ENCODE measurements at regions not wholly inside any gene's neighbourhood (a gene's known extent, or its start where the extent isn't known, plus 50 kb on each side); places are given as distances from the start of the nearest gene placed in this dataset.
A peak's percentile ranks its signal among the peaks of the same experiment; 100 is the strongest.
"Not testable (repeated sequence)": the region's sequence is repeated elsewhere in the genome, so short reads cannot be mapped to it uniquely, and the experiment has no call there.

- no peak for DNase-seq
Observed at GRCh38 chr17:70454377-70454776, 285.0 kb downstream of the KCNJ2 start.

DNA sequence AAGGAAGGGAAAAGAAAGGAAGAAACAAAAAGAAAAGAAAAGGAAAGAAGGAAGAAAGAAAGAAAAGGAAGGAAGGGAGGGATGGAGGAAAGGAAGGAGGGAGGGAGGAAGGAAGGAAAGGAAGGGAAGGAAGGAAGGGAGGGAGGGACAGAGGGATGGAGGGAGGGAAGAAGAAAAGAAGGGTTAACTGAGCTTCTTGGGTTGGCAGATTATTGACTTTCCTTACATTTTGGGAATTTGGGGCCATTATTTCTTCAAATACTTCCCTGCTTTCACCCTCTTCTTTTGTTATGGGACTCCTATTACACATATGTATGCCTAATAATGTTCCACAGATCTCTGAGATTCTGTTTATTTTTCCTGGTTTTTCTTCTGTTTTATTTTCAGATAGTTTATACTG is 285.6 kb downstream of the KCNJ2 start:
- no peak for DNase-seq

- no peak for DNase-seq
Observed at GRCh38 chr17:70464995-70465394, 295.7 kb downstream of the KCNJ2 start.

- no peak for DNase-seq
Observed at GRCh38 chr17:70468661-70469060, 299.3 kb downstream of the KCNJ2 start.

GRCh38 chr17:70473049-70473448 is 303.7 kb downstream of the KCNJ2 start:
- no peak for DNase-seq

GRCh38 chr17:70476368-70476767 is 307.0 kb downstream of the KCNJ2 start:
- DNase-seq = no peak

GRCh38 chr17:70478902-70479301 is 309.6 kb downstream of the KCNJ2 start:
- no peak for DNase-seq

GRCh38 chr17:70479779-70480178 is 310.4 kb downstream of the KCNJ2 start:
- no peak for DNase-seq

DNA sequence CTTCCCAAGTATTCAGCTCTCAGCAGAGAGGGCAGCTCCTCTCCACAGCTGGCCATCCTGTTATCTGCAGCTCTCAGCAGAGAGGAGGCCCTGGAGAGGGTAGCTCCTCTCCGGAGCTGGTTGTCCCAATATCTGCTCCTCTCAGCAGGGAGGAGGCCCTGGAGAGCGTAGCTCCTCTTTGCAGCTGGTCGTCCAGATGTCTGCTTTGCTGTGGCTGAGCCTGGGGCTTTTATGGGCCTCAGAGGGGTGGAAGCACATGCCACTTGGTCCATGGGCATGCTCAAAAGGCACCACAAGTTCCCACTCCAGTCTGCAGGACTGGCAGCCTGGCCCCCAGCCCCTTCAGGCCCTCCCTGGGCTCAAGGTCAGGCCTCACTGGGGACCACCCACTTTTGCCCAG is 314.3 kb downstream of the KCNJ2 start:
- no peak for DNase-seq

DNA sequence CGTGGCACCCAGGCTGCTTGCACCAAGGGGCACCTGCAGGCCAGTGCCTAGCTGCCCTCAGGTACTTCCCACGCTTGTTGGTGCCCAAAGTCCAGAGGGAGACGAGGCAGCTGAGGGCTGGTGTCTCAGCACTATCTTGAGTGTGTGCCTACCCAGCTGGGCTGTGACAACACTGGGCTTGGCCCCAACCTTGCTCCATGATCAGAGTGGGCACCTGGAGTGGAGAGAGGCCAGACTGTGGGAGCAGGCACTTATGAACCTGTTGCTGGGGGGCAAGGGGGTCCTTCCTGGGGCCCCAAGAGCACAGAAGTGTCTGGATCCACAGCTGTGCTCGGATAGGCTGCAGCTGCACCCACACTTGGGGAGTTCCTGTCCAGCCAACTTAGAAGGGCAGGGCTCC is 314.7 kb downstream of the KCNJ2 start:
- DNase-seq = no peak

DNA sequence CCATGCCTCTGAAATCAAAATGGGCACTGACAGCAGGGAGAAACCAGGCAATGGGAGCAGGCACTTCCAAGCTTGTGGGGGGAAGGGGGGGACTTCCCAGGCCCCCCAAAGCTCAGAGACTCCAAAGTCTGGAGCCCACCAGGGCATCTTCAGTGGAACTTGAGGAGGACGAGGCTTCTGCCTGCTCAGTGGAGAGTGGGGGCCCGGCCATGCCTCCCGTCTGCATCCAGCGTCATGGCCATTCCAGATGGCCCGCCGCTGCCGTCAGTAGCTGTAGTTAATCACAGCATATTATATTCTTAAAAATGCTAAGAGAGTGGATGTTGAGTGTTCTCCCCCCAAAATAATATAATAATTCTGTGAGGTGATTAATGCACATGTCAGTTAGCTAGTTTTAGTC is 315.2 kb downstream of the KCNJ2 start:
- no peak for DNase-seq

- no peak for DNase-seq
Observed at GRCh38 chr17:70492368-70492767, 323.0 kb downstream of the KCNJ2 start.

- DNase-seq = no peak
Observed at GRCh38 chr17:70493277-70493874, 324.0 kb downstream of the KCNJ2 start.

- DNase-seq = no peak
Observed at GRCh38 chr17:70498631-70499030, 329.3 kb downstream of the KCNJ2 start.

DNA sequence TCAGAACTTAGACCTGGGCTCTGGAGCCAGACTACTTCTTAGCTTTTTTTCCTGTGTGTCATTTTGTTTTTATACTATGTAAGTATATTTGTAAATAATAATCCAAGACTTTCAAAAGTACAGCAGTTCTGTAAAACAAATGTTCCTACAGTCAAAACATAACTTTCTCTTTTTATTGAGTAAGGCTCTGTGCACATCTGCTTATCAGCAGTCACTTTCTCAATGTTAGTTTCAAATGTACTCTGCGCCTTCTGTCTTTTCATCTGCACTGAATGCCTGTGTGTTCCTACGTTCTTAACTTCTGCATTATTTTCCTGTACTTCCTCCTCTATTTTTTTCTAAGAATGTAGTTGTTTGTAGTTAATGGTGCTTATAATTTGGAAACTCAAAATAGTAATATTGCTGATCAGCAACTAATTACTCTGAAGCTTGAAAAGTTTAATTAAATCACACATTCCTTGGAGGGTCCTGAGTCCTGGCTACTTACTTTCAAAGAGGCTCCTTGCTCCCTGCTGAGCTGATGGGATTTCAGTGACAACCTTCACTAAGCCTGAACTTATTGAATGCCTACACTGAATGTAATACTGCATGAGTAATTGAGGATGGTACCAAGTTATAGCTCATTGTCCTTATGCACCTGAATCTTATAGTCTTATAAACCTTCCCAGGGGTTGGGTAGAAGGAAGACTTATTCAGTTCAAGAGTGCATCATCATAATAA is 329.9 kb downstream of the KCNJ2 start:
- peak; percentile 28 for DNase-seq

GRCh38 chr17:70503449-70503848 is 334.1 kb downstream of the KCNJ2 start:
- DNase-seq = no peak

- DNase-seq = no peak
Observed at GRCh38 chr17:70510288-70510687, 341.0 kb downstream of the KCNJ2 start.

GRCh38 chr17:70517816-70518215 is 348.5 kb downstream of the KCNJ2 start:
- DNase-seq = no peak

- no peak for DNase-seq
Observed at GRCh38 chr17:70519300-70519699, 350.0 kb downstream of the KCNJ2 start.

DNA sequence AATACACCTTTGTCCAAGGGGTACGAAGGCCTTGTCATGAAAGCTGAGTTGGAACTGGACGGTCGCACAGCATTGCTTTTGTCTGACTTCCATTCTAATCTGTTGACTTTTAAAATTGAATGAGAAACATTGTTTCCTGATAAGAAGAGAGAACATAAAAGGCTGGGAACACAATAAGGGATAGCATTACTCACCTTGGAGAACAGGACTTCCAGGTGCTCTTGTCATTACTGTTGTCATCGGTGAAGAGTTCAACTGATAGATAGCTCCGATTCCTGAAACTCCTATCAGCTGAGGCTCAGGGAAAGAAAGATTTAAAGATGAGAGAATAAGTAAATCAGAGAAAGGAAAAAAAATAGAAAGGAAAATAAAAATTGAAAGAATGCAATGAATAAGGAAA is 351.1 kb downstream of the KCNJ2 start:
- no peak for DNase-seq

- no peak for DNase-seq
Observed at GRCh38 chr17:70520956-70521355, 351.6 kb downstream of the KCNJ2 start.

GRCh38 chr17:70521821-70522256 is 352.5 kb downstream of the KCNJ2 start:
- peak; percentile 24 for DNase-seq

GRCh38 chr17:70523426-70523825 is 354.1 kb downstream of the KCNJ2 start:
- DNase-seq = no peak

- DNase-seq = not testable (repeated sequence)
Observed at GRCh38 chr17:70525035-70525434, 355.7 kb downstream of the KCNJ2 start.

- no peak for DNase-seq
Observed at GRCh38 chr17:70525961-70526360, 356.6 kb downstream of the KCNJ2 start.

All from hematopoietic multipotent progenitor cell treated with erythropoietin and hydrocortisone succinate and interleukin-3 and kit ligand, for 6 days (in vitro differentiated cells).